ENCODE measurements at regions not wholly inside any gene's neighbourhood (a gene's known extent, or its start where the extent isn't known, plus 50 kb on each side); places are given as distances from the start of the nearest gene placed in this dataset.

- ATAC-seq (no peak), DNase-seq (no peak)
- intact Hi-C loops (cut with micrococcal nuclease): no loop called here
These were observed 178.6 kb downstream of the FGF18 start for GRCh38 chr5:171597946-171598640.

- ATAC-seq (no peak), DNase-seq (no peak)
- intact Hi-C loops (cut with micrococcal nuclease): no loop called here
These were observed 179.2 kb downstream of the FGF18 start for GRCh38 chr5:171598641-171599152.

GRCh38 chr5:171599411-171599810 lies 180.0 kb downstream of the FGF18 start:
- peak; percentile 32 for ATAC-seq
- peak; percentile 69 for DNase-seq

GRCh38 chr5:171599957-171600612 lies 180.6 kb downstream of the FGF18 start:
- no peak for ATAC-seq
- intact Hi-C loops (cut with micrococcal nuclease): no loop called here

More at GRCh38 chr5:171599411-171599810, 180.0 kb downstream of the FGF18 start:
- intact Hi-C loops (cut with micrococcal nuclease): no loop called here

GRCh38 chr5:171600741-171601265 lies 181.4 kb downstream of the FGF18 start:
- intact Hi-C loops (cut with micrococcal nuclease): no loop called here

More at GRCh38 chr5:171599957-171600612, 180.6 kb downstream of the FGF18 start:
- no peak for DNase-seq

GRCh38 chr5:171601266-171601881 lies 181.9 kb downstream of the FGF18 start:
- ATAC-seq (no peak), DNase-seq (peak; percentile 43)
- intact Hi-C loops (cut with micrococcal nuclease): no loop called here

More at GRCh38 chr5:171600741-171601265, 181.4 kb downstream of the FGF18 start:
- DNase-seq (peak; percentile 50), ATAC-seq (no peak)

- no peak for DNase-seq
- no peak for ATAC-seq
- intact Hi-C loops (cut with micrococcal nuclease): no loop called here
These were observed 182.0 kb upstream of the SMIM23 start for GRCh38 chr5:171603591-171603990.

- no peak for DNase-seq
- intact Hi-C loops (cut with micrococcal nuclease): no loop called here
- no peak for ATAC-seq
These were observed 181.4 kb upstream of the SMIM23 start for GRCh38 chr5:171604195-171604594.

GRCh38 chr5:171606414-171607024 lies 179.1 kb upstream of the SMIM23 start:
- no peak for DNase-seq
- intact Hi-C loops (cut with micrococcal nuclease): no loop called here
- no peak for ATAC-seq

GRCh38 chr5:171607863-171608262 lies 177.8 kb upstream of the SMIM23 start:
- ATAC-seq: no peak
- intact Hi-C loops (cut with micrococcal nuclease): no loop called here

GRCh38 chr5:171609806-171610452 lies 175.7 kb upstream of the SMIM23 start:
- ATAC-seq (no peak), DNase-seq (no peak)
- intact Hi-C loops (cut with micrococcal nuclease): no loop called here

More at GRCh38 chr5:171607863-171608262, 177.8 kb upstream of the SMIM23 start:
- no peak for DNase-seq

- intact Hi-C loops (cut with micrococcal nuclease): no loop called here
- DNase-seq: no peak
- ATAC-seq: no peak
These were observed 174.9 kb upstream of the SMIM23 start for GRCh38 chr5:171610686-171611085.

- ATAC-seq (no peak), DNase-seq (no peak)
- intact Hi-C loops (cut with micrococcal nuclease): no loop called here
These were observed 172.9 kb upstream of the SMIM23 start for GRCh38 chr5:171612749-171613148.

GRCh38 chr5:171614511-171614910 lies 171.1 kb upstream of the SMIM23 start:
- ATAC-seq (no peak), DNase-seq (no peak)
- intact Hi-C loops (cut with micrococcal nuclease): no loop called here

GRCh38 chr5:171614971-171615653 lies 170.5 kb upstream of the SMIM23 start:
- peak; percentile 90 for ATAC-seq
- intact Hi-C loops (cut with micrococcal nuclease): no loop called here
- DNase-seq: peak; percentile 70

GRCh38 chr5:171615705-171616640 lies 169.6 kb upstream of the SMIM23 start:
- intact Hi-C loops (cut with micrococcal nuclease): no loop called here
- no peak for DNase-seq
- ATAC-seq: no peak

- DNase-seq (no peak), ATAC-seq (no peak)
- intact Hi-C loops (cut with micrococcal nuclease): no loop called here
These were observed 168.4 kb upstream of the SMIM23 start for GRCh38 chr5:171617266-171617665.
